ENCODE measurements at regions not wholly inside any gene's neighbourhood (a gene's known extent, or its start where the extent isn't known, plus 50 kb on each side); places are given as distances from the start of the nearest gene placed in this dataset.
A peak's percentile ranks its signal among the peaks of the same experiment; 100 is the strongest.
"Not testable (repeated sequence)": the region's sequence is repeated elsewhere in the genome, so short reads cannot be mapped to it uniquely, and the experiment has no call there.

DNA sequence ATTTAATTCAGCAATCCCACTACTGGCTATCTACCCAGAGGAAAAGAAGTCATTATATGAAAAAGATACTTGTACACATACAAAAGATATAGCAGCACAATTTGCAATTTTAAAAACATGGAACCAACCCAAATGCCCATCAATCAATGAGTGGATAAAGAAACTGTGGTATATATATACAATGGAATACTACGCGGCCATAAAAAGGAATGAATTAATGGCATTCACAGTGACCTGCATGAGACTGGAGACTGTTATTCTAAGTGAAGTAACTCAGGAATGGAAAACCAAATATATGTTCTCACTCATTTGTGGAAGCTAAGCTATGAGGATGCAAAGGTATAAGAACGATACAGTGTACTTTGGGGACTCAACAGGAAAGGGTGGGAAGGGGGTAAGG lies 102.8 kb upstream of the KCNMA1 start:
- not testable (repeated sequence) for DNase-seq

DNA sequence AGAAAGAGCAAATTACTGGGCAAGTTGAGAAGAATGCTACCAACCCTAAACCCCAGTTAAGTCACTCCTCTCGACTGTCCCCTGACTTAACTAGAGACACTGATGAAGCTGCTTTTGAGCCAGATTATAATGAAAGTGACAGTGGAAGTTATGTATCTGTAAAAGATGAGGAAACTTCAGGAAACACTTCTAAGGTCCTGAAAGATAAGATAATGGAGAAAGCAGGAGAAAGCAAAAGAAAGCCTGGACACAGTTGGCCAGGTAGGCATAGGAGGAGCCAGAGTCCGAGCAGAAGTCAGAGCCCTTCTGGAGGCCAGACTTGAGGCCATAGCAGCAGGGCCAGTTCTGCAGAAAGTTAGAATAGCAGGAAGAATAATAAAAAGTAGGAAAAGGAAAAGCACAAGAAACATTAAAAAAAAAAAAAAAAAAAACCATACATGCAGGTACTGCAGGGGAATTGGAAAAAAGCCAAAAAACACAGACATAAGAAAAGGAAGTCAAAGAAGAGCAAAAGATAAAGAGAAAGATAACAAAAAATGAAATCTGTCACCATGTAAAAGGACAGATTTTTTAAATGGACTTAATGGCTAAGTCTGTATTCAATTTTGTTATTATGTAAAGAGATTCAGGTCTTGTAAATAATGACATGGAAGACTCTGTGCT lies 101.0 kb upstream of the KCNMA1 start:
- DNase-seq: no peak

DNA sequence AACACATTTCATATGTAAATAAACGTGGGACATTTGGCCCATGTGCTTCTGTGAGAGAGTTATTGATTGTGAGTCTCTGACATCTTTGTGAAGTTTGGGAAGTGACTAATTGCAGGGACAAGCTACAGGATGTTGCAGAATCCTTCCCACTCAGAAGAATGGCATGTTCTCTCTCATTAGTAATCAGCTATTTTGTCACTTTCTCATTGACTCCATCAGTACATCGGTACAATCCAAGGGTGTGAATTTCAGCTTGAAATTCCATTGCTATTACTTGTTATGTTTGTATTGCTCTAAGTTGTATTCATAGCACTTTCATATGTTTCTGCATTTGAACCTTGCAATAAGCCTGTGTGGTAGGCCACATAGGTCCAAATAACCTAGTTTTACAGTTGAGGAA lies 100.0 kb upstream of the KCNMA1 start:
- DNase-seq: no peak

DNA sequence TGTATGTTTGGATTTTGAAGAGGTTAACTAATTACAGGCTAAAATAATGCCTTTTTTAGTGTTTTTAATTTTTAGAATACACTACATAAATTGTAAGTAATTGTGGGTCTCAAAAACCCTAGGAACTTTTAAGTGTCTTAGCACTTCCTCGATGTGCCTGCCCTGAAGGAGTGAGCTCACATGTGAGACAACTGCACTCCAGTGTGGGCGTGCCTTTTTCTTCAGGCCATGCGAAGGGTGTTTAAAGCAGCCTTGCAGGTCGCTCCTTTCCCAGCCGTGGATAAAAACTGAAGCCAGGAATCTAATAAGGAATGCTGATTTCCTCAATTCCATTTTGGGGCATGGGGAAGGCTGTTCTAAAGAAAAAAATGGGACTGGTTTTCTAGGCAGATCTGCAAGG lies 97.5 kb upstream of the KCNMA1 start:
- DNase-seq: not testable (repeated sequence)

DNA sequence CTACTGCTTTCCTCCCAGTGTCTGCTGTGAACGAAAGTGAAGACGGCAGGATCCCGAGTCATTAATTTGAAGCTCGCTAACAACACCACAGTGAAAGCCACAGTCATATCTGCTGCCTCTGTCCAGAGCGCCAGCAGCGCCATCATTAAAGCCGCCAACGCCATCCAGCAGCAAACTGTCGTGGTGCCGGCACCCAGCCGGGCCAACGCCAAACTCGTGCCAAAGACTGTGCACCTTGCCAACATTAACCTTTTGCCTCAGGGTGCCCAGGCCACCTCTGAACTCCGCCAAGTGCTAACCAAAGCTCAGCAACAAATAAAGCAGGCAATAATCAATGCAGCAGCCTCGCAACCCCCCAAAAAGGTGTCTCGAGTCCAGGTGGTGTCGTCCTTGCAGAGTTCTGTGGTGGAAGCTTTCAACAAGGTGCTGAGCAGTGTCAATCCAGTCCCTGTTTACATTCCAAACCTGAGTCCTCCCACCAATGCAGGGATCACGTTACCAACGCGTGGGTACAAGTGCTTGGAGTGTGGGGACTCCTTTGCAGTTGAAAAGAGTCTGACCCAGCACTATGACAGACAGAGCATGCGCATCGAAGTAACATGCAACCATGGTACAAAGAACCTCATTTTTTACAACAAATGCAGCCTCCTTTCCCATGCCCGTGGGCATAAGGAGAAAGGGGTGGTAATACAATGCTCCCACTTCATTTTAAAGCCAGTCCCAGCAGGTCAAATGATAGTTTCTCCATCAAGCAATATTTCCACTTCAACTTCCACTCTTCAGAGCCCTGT lies 94.8 kb upstream of the KCNMA1 start:
- no peak for DNase-seq

DNA sequence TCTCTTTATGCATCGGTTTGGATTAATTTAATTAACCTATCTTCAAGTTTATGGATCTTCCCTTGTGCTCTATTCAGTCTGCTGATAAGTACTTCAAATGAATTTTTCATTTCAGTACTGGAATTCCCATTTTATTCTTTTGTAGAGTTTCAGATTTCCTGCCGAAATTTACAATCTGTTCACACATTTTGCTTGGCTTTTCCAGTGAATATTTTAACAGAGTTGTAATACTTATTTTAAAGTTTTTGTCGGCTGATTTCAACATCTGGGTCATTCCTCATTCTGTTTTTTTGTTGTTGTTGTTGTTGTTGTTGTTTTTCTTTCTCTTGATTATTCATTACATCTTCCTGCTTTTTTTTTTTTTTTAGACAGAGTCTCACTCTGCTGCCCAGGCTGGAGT lies 89.9 kb upstream of the KCNMA1 start:
- DNase-seq: no peak

DNA sequence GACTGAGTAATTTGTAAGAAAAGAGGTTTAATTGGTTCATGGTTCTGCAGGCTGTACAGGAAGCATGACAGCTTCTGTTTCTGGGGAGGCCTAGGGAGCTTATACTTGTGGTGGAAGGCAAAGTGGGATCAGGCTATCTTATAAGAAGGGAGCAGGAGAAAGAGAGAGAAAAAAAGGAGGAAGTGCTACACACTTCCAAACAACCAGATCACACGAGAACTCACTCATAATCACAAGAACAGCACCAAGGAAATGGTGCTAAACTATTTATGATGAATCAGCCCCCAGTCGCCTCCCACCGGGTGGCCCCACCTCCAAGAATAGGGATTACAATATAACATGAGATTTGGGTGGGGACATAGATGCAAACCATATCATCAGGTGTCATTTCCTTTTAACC lies 89.1 kb upstream of the KCNMA1 start:
- DNase-seq: no peak

DNA sequence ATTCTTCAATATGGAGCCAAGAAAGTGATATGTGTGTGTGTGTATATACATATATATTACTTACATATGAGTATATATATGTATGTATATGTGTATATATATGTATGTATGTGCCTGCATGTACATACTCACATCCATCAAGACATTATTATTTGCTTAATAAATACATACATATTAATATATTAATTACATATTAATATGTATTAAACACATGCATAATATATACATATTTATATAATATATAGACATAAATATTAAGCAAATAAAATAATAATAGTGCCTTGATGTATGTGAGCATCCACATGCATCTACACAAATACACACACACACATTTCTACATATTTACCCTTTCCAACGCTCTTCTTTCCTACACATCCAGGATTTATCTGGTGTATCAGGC lies 88.7 kb upstream of the KCNMA1 start:
- no peak for DNase-seq

DNA sequence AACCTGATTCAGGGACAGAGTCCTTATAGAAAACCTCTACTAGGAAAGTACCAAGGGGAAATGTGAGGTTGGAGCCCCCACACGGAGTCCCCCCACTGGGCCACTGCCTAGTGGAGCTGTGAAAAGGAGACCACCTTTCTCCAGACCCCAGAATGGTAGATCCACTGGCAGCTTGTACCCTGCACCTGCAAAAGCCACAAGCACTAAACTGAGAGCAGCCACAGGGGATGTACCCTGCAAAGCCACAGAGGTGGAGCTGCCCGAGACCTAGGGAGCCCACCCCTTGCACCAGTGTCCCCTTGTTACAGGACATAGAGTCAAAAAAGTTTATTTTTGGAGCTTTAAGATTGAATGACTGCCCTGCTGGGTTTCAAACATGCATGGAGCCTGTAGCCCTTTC lies 87.2 kb upstream of the KCNMA1 start:
- DNase-seq: no peak

DNA sequence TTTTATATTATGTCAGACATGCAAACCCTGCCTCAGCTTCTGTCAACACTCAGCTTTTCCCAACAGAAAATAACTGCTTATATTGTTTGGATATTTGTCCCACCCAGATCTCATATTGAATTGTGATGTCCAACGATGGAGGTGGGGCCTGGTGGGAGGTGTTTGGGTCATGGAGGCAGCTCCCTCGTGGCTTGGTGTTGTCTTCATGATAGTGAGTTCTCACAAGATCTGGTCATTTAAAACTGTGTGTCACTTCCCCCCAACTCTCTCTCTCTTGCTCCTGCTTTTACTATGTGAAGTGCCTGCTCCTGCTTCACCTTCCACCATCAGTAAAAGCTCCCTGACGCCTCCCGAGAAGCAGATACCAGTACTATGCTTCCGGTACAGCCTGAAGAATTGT lies 85.8 kb upstream of the KCNMA1 start:
- DNase-seq: no peak

DNA sequence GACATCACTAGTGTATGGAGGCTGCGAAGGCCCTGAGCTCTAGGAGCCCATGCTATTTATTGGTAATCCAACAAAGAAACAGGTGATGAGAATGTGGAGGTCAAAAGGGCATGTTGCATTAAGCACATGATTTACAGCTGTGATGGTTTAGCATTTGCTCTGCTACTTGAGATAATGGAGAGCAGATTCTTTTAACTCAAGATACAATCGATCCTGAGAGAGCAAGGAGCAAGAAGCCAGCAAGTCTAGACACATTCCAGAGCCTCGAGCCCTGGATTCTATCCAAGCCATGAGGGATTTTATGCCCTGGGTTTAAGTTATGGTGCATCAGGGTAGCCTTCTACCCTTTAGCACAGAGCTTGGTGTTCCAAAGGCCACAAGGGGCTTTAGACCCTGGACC lies 85.3 kb upstream of the KCNMA1 start:
- not testable (repeated sequence) for DNase-seq

DNA sequence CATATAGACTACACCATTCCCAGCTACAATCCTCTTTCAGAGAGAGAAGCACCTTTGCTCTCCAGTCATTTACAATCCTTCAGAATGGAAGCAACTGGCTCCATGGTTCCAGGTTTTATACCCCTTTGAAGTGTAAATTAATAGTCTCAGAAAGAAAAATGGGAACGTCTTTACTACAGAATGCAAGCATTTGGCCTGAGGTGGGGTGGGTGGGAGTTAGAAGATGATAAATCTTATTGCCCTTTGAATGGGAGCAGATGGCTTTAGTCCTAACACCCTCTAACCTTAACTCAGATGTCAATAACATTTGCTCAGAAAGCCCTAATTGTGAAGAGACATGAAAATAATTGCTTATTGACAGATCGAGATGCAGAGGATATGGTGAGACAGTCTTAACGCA lies 84.2 kb upstream of the KCNMA1 start:
- DNase-seq: no peak

DNA sequence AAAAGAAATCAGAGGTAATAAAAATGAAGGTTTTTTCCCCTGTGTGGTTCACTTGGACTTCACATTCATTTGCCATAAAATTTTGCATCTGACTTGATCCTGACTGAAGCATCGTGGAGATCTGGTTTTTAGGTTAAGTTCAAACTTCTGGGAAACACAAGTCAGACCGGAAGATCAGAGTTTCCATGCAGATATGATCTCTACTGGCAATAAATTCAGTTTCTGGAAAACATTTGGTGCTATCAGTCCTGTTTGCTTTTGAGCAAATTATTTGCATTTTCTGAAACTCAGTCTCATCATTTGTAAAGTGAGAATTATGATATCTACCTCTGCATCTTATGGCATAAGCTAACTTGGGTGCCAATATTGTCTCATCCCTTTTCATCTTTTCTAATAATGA lies 81.3 kb upstream of the KCNMA1 start:
- no peak for DNase-seq

DNA sequence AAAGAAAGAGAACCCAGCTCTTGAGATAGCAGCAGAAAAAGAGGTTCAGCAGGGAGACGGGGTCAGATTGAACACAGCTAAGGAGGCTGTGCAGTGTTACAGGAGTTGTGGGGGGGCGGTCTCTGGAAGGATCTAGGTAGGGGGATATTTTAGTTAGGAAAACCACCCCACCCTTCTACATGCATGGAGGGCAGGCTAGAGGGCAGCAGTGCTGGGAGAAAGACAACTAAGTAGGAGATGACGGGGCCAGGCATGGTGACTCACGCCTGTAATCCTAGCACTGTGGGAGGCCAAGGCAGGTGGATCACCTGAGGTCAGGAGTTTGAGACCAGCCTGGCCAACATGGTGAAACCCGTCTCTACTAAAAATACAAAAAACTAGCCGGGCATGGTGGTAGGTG lies 80.7 kb upstream of the KCNMA1 start:
- not testable (repeated sequence) for DNase-seq

DNA sequence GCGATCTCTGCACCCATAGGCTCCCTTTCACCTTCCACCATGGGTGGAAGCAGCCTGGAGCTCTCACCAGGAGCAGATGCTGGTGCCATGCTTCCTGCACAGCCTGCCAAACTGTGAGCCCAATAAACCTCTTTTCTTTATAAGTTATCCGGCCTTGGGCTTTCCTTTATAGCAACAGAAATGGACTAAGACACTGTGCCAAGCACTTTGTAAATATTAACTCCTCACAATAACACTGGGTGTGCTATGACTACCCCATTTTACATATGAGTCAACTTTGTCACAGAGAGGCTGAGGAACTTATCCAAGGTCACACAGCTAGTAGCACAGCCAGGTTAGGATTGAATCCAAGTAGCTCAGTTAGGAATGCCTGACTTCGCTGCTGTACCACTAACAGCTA lies 79.7 kb upstream of the KCNMA1 start:
- no peak for DNase-seq

DNA sequence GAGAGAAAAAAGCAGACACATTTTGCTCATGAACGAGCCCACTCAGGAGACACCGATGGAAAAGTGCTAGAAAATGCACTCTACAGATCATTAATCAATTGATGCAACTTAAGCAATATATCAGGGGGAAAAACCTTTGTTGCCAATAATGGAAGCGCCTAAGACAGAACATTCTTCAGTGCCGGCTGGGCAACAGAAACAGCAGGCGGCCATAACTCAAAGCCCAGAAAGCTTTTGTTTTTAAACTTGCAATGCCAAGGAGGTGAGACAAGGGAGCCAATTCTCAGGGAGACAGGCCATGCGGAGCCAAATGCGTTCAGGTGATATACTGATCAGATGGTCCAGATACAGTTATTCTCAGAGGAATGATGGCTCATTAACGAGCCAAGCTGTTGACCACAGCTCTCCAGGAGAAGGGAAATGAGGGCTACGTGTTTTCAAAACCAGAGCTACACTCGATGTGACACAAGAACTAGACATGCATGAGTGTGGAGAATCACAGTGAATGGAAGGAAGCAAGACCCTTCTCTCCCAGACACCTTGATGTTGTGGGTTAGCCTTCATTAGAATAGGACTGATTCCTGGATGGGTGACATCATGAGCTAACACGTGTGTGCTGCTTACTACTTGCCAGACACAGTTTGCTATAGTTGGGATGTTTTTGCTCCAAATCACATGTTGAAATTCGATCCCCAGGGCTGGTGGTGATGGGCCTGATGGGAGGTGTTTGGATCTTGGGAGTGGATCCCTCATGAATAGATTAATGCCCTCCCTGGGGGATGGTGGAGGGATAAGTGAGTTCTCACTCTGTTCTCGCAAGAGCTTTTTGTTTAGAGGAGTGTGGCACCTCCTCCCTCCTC lies 79.1 kb upstream of the KCNMA1 start:
- no peak for DNase-seq

DNA sequence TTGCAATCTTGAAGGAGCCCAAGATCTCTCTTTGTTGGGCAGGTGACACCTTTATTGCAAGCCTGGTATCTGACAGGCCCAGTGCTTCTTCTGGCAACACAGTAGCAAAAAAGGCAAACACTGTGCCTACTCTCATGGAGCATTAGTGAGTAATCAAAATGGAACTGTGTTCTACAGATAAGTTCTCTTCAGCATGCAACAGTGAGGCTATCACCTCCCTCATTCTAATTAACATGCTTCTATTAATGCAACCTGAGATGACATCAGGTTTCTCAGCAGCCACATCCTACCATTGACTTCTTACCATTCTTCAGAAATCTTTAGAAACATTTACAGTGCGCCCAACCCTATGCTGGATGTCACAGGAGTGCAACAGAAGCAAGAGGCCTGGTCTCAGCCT lies 77.9 kb upstream of the KCNMA1 start:
- no peak for DNase-seq

DNA sequence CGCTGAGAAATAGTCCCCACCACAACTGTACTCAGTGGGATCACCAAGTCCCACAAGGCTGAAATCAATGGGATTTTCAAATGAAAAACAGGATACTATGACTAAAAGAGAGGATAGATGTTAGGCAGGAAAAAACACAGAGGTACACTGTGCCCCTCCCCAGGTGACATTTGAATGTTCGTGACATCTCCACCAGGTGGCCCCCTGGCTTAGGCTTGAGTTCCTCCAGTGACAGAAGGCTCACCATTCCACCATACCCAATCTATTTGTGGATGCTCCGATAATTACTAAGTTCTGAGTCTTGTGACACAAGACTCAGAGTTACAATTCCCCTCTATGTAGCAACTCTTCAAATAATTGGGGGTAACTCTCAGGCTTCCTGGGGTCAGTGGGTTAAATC lies 77.5 kb upstream of the KCNMA1 start:
- DNase-seq: no peak

DNA sequence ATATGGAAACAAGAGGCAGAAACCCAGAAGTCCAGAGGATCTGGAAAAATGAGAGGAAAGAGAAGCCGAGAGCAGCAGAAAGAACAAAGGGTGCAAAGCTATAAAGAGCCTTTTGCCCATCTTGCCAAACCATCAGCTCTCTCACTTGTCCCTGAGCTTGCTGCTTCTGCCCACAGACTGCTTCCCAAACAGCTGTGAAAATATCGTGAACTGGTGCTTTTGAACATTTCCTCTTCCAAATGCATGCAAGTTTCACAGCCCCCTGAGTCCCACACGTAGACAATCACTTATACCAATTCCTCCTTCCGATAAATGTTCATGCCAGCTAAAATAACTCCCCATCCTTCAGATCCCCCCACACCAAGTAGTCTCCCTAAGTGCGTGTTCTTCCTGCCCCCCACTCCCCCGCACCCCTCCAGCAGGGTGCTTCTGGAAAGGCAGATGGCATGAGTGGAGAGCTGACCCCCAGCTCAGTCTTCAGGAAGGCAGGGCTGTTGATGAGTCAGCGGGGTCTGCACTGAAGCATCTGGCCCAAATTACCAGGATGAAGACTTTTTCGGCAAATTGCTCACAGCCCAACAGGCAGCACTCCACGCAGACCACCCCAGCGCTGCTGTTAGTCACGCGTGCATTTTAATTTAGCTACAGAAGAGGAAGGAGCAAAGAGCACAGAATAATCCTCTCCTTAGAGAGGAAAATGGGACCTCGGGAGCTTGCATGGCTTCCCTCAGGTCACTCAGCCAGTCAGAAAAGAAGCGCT lies 76.1 kb upstream of the KCNMA1 start:
- DNase-seq: no peak

DNA sequence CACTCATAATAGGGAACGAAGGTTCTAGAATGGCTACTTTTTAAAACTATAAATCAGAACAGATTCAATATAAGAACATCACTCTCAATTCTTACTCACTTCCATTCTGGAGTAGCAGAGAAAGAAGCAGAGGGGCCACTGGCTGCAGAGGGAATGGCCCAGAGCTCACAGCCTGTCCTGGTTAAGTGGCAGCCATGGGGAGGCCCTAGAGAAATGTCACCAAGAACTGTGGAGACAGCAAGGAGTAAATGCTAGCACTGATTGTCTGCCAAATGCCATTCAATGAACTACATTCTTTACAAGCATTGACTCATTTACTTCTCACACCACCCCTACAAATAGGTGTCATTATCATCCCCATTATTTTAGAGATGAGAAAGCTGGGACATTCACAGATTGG lies 74.6 kb upstream of the KCNMA1 start:
- no peak for DNase-seq

DNA sequence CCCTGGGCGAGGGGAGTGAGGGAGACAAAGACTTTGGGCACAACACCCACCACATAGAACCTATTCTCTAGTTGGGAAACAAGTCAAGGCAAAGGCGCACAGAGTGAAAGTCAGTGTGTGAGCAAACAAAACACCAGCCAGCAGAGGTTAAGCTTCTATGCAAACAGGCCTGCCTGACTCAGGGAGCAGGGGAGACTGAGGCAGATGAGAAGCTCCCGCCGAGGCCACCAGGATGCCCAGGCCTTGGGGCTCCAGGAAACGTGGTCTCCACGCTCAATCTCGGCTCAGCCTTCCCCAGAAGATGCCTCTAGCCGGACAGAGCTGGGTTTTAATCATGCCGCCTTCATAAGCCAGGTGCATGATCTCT lies 74.1 kb upstream of the KCNMA1 start:
- no peak for DNase-seq

DNA sequence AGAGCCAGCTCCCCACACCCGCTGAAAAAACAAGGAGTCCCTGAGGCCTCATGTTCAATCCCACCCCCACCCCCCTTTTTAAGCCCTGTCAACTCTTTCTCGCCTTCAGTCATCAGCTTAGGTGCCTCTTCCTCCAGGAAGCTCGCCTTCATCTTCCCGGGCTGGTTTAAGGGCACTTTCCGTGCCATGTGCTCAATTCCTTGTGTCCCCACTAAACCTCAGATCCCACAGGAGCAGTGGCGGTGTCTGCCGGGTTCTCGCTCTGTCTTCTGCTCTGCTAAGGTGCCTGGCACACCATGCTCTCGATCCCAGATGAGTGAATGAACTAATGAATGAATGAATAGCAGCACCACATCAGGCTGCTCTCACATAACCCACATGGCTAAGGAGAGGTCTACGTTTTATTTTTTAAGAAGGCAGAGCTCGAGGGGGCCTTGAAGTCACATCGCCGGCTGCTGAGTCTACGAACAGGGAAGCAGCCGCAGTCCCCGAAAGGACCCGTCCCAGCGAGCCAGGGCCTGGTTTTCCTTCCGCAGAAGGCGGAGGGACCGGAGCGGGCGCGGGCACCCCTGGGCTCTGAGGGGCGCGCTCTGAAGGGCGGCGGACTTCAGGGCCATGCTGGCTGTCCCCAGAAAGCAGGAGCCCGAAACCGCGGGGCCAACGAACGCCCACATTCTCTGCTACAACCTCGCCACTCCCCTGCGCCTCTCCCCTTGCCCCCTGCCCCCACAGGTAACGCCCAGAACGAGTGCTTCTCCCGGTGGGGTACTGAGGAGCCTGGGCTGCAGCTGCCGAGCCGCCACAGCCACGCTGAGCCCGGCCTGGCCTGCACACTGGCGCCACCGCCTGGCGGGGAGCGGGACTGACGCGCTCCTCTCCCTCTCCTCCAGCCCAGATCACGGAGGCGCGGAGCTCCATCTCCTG lies 73.4 kb upstream of the KCNMA1 start:
- peak; percentile 43 for DNase-seq
